ENCODE measurements at regions not wholly inside any gene's neighbourhood (a gene's known extent, or its start where the extent isn't known, plus 50 kb on each side); places are given as distances from the start of the nearest gene placed in this dataset.

DNA sequence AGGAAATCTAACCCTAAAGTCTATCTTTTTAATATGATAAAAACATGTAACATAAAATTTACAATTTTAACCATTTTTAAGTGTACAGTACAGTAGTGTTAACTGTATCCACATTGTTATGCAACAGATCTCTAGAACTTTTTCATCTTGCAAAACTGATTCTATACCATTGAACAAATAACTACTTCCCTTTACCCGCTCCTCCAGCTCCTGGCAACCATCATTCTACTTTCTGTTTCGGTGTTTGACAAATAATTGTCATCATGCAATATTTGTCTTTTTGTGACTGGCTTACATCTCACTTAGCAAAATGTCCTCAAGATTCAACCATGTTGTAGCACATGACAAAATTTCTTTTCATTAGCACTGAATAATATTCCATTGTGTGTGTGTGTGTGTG, 203.2 kb downstream of the SIM1 start:
- TF ChIP-seq, protein P1, sequence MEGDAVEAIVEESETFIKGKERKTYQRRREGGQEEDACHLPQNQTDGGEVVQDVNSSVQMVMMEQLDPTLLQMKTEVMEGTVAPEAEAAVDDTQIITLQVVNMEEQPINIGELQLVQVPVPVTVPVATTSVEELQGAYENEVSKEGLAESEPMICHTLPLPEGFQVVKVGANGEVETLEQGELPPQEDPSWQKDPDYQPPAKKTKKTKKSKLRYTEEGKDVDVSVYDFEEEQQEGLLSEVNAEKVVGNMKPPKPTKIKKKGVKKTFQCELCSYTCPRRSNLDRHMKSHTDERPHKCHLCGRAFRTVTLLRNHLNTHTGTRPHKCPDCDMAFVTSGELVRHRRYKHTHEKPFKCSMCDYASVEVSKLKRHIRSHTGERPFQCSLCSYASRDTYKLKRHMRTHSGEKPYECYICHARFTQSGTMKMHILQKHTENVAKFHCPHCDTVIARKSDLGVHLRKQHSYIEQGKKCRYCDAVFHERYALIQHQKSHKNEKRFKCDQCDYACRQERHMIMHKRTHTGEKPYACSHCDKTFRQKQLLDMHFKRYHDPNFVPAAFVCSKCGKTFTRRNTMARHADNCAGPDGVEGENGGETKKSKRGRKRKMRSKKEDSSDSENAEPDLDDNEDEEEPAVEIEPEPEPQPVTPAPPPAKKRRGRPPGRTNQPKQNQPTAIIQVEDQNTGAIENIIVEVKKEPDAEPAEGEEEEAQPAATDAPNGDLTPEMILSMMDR (IDR thresholded peaks at IDR 0.05; ENCODE audit: low read depth, low read length), result no peak
- TF ChIP-seq POLR2A (IDR thresholded peaks at IDR 0.05; ENCODE audit: extremely low read depth, insufficient read length), result no peak
- TF ChIP-seq, protein P2, sequence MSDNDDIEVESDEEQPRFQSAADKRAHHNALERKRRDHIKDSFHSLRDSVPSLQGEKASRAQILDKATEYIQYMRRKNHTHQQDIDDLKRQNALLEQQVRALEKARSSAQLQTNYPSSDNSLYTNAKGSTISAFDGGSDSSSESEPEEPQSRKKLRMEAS (IDR thresholded peaks at IDR 0.05; ENCODE audit: low read depth, low read length), result no peak

Data from NB4 (cell line).